Fibroblast of the conjunctiva (primary cell): ENCODE measurements at regions not wholly inside any gene's neighbourhood (a gene's known extent, or its start where the extent isn't known, plus 50 kb on each side); places are given as distances from the start of the nearest gene placed in this dataset.

ENCODE experiments used
- DNase-seq: peaks from one replicate; pipeline ENCODE4 v3.0.0-alpha.2; 2010; ENCODE audit warnings: low read depth

DNA sequence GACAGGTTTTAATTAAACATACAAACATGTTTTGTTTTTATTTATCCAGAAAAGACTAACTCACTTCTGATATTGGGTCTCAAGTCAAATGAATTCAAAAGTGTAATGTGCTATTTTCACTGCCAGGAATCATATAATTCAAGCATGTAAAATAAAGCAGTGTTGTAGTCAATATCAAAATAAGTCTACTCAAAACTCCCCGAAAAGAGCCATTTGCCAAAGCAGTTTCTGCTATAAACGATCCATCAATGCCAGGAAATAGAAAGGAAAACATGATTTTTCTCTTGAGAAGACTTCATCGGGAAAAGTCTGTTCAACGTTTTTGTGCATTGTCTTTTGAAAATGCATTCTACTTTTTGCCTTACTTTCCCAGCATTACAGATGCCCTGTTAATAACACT lies 633.3 kb downstream of the FAT4 start:
- DNase-seq, result no peak

DNA sequence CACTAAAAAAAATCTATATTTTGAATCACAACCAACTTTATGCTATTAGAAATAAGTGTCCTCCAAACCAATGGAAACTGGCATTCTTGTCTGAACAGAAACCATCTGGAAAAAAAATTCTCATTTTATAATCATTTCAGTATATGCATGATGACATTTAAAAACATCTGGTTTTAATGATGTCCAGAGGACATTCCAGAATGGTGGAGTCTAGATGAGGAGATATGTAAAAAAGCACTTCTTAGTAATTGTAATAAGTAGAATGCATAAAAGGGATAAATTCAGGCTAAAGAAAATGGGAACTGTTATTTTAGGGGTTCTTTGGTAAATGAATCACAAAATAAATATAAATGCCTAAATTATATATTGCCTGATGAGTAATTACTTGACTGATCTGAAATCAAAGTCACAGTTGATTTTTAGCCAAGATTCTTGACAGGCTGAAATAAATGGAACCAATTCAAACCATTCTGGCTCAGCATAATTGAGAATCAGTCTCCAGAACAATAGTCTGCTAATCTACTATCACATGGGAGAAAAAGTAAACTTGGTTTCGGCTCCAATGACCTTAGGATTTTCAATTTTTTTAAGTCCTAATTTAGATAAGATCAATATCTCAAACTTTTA lies 636.6 kb downstream of the FAT4 start:
- DNase-seq, result peak; percentile 55

GRCh38 chr4:125952631-125953030 lies 637.9 kb downstream of the FAT4 start:
- DNase-seq, result no peak

GRCh38 chr4:125956276-125956675 lies 641.5 kb downstream of the FAT4 start:
- DNase-seq, result peak; percentile 0

DNA sequence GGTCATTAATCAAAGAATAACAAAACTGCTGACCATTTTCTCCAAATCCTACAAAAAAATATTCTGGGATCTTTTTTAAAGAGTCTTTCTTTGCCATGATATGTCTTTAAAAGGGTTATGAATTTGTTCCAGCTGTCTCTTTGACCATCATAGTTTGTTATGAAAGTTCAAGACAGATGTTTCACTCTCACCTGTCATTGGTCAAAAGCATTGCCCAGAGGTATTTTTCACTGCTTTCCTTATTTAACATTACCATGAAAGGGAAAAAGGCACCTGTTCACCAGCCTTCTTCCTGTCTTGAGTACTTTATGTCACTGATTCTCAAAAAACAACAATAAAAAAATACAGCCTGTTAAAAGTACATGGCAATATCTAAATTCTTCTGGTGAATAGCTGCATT lies 643.8 kb downstream of the FAT4 start:
- no peak for DNase-seq

GRCh38 chr4:125961626-125962025 lies 646.9 kb downstream of the FAT4 start:
- DNase-seq, result no peak

DNA sequence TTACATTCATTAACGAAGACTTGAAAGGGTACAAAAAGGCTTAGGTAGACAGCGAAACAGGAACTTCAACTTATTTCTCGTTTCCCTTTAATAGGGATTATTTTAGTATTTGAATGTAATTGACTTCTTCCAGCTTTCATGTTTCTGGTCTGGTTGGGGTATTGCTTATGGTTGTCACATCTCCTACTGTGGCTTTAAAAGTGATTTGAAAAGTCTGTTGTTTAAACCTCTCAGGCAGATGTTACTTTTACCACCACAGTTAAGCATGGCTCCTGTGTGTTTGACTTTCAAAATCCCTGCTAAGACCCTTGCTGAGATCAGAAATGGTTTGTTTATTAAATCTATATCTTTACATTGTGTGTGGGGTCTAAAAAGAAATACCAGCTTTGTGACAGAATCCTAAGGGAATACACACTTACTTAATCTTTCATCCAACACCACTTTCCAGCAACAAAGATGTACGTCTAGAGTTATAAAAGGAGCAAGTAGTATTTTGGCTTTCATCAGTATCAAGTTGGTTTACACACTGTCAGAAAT lies 661.2 kb downstream of the FAT4 start:
- no peak for DNase-seq

DNA sequence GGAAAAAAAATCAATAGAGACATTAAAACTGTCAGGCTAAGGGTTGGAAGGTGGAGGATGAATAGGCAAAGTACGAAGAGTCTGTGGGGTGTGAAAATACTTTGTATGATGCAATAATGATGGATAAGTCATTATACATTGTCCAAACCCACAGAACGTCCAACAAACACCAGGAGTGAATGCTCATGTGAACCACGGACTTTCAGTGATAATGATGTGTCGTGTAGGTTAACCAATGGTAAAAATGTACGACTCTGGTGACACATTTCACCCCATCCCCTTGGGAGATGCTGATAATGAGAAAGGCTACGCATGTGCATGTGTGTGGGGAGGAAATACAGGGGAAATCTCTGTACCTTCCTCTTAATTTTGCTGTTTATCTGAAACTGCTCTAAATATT lies 665.2 kb downstream of the FAT4 start:
- DNase-seq, result no peak

DNA sequence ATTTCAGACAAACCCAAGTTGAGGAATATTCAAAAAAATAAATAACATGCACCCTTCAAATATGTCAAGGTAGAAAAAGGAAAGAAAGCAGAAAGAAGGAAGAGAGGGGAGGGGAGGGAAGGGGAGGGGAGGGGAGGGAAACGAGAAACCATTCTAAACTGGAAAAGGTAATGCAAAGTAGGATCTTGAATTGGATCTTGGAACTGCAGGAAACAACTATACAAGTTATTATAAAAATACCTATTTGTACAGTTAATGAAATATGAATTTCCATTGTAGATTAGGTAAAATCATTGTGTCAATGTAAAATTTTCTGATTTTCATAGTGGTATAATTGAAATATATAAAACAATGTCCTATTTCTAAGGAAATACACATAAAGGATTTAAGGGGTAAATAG lies 668.4 kb downstream of the FAT4 start:
- DNase-seq, result no peak

GRCh38 chr4:125985856-125986255 lies 671.1 kb downstream of the FAT4 start:
- no peak for DNase-seq

- no peak for DNase-seq
Observed at GRCh38 chr4:125986307-125986706, 671.6 kb downstream of the FAT4 start.

DNA sequence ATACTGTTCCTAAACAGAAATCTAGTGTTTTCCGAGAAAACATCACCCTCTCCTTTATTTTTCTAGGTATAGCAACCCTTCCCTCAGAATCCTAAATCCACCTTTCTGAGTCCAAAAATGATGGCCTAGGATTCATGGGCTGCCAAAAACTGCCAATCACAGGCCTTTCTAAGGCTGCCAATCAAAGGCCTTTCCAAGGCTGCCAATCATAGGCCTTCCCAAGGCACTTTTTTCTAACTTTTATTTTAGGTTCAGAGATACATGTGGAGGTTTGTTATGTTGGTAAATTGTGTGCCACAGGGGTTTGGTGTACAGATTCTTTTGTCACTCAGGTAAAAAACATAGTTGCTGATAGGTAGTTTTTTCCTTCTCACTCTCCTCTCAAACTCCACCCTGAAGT lies 673.7 kb downstream of the FAT4 start:
- no peak for DNase-seq

- DNase-seq, result no peak
Observed at GRCh38 chr4:125991398-125991797, 676.6 kb downstream of the FAT4 start.

GRCh38 chr4:125992891-125993290 lies 678.1 kb downstream of the FAT4 start:
- no peak for DNase-seq

DNA sequence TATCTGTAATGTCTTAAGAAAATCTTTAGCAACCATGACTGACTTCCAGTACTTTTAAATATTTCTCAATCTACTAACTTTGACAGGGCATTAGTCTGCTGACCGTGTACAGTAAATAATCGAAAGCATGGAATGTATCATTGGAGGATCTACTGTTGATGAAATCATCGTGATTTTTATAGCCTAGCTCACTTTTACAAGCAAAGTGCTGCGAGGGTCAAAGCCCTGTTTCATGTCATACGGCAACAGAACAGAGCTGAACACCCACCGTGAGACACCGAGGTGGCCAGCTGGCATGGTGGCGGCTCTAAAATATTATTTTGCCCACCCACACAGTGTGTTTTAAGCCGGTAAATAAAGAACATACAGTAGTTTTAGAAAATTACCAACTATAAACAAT lies 679.3 kb downstream of the FAT4 start:
- DNase-seq, result no peak

GRCh38 chr4:125994430-125994829 lies 679.7 kb downstream of the FAT4 start:
- no peak for DNase-seq

GRCh38 chr4:126004941-126005340 lies 690.2 kb downstream of the FAT4 start:
- peak; percentile 9 for DNase-seq

GRCh38 chr4:126007142-126007541 lies 692.4 kb downstream of the FAT4 start:
- DNase-seq, result no peak

GRCh38 chr4:126012691-126013290 lies 698.0 kb downstream of the FAT4 start:
- no peak for DNase-seq

DNA sequence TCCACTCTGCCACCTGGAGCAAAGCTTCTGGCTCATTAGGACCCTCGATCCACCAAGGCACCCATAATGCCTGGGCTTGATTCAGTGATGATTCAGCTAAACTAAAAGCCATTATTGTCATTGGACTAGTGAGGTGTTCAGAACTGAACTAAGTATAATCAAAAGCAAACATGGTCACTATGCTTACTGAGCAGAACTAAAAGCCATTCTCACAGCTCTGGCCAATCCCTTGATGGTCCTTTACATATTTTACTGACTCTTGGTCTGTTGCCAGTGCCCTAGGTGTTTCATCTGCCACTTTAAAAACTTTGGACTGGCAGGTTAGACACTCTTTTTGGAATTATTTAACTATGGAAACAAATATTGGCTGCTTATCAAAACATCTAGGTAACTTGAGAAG lies 703.5 kb downstream of the FAT4 start:
- DNase-seq, result no peak

GRCh38 chr4:126023896-126024295 lies 709.1 kb downstream of the FAT4 start:
- peak; percentile 13 for DNase-seq

- no peak for DNase-seq
Observed at GRCh38 chr4:126027601-126028000, 712.8 kb downstream of the FAT4 start.

DNA sequence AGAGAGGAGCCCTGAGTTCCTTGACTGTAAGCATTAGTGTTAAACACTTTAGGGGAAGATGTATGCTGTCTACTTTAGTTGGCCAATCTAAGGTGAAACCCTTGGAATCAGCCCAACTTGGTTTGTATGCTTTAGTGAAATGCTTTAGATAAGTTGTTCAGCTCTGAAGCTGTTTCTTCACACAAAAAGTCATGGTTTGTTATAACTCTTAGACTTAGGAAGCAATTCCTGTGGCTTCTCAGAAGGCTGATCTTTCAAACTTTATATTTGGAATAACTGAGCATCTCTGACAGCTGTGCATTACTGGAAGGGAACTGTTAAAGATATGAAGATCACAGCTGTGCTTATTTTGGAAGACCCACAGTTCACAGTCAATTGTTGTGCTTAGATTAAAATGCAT lies 714.1 kb downstream of the FAT4 start:
- DNase-seq, result no peak

DNA sequence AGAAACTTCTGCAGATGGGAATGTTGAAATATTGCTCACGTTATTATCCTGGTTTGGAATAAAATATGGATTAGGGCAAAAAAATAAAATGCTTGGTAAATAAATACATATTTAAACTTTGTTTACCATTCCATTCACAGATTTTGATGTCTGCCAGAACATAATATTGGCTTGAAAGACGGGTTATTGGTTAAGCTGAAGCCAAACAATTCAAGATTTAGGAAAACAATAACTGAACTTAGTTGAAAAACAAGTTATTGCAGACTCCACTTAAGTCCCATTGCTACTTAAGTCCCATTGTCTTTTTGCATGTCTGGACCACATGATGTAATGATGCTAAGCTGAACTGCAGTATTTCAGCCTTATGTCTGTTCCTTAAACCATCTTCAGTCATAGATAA lies 722.5 kb downstream of the FAT4 start:
- no peak for DNase-seq
